ENCODE measurements at regions not wholly inside any gene's neighbourhood (a gene's known extent, or its start where the extent isn't known, plus 50 kb on each side); places are given as distances from the start of the nearest gene placed in this dataset.

DNA sequence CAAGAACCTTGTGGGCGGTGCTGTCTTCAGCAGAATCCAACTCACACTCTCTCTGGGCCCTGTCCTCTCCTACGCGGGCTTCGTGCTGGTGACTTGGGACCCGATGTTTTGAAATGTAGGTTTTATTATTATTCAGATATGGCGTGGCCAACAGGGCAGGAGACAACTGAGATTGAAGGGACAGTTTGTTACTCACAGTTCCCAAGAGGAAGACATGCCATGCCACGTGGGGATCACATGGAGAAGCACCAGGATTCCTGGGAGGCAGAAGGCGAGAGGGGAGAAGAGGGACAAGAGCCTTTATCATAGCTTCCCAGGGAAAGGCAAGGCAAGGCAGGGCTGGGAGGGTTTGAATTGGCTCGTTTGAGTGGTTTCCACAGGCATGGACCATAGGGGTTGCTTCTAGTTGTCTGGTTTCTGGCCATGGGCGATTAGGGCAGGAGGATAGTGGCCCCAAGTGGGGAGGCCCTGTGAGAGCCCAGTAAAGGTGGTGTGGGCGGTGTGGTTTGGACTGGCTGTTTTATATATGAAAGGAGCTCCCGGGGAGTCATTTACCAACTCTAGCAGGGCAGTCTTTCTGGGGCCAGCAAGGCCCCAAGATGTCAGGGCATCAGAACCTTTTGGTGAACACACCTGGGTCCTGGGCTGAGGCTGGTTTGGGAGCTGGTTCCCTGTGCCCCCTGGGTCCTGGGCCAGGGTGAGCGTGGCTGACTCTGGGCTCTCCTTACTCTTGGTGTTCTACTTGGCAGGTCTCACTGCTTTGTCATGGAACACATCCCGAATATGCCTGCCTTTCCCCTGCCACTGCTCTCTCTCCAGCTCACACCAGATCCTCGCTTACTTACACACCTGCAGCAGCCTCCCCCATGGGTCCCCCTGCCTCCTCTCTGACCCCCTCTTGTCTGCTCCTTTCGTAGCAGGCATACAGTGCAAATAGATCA lies 94.0 kb upstream of the ZNF536 start:
- peaks cover 9% of the 10 kb centered on the region for H3K27me3 Mint-ChIP-seq (ENCODE audit: unreplicated experiment)
- no peak for TF ChIP-seq CTCF (IDR thresholded peaks at IDR 0.05; ENCODE audit: partially characterized antibody, unreplicated experiment)
- peaks cover 14% of the 10 kb centered on the region for H3K4me1 Mint-ChIP-seq (ENCODE audit: low read depth, unreplicated experiment)
- no peak for DNase-seq
- H3K36me3 Mint-ChIP-seq (ENCODE audit: unreplicated experiment): peaks cover 16% of the 10 kb centered on the region
- no peak overlapping the region for H3K27ac Mint-ChIP-seq (ENCODE audit: unreplicated experiment)
- H3K9me3 Mint-ChIP-seq (ENCODE audit: unreplicated experiment): peaks cover 18% of the 10 kb centered on the region
- no peak overlapping the region for H3K4me3 Mint-ChIP-seq (ENCODE audit: unreplicated experiment)

- H3K4me1 Mint-ChIP-seq (ENCODE audit: low read depth, unreplicated experiment): peaks cover 14% of the 10 kb centered on the region
- no peak for TF ChIP-seq CTCF (IDR thresholded peaks at IDR 0.05; ENCODE audit: partially characterized antibody, unreplicated experiment)
- H3K27me3 Mint-ChIP-seq (ENCODE audit: unreplicated experiment): peaks cover 9% of the 10 kb centered on the region
- no peak for DNase-seq
- H3K36me3 Mint-ChIP-seq (ENCODE audit: unreplicated experiment): peaks cover 11% of the 10 kb centered on the region
- peaks cover 17% of the 10 kb centered on the region for H3K9me3 Mint-ChIP-seq (ENCODE audit: unreplicated experiment)
- H3K27ac Mint-ChIP-seq (ENCODE audit: unreplicated experiment): no peak overlapping the region
- no peak overlapping the region for H3K4me3 Mint-ChIP-seq (ENCODE audit: unreplicated experiment)
Measured at GRCh38 chr19:30278882-30279254, 93.3 kb upstream of the ZNF536 start.

GRCh38 chr19:30280018-30280417 lies 92.2 kb upstream of the ZNF536 start:
- peaks cover 11% of the 10 kb centered on the region for H3K36me3 Mint-ChIP-seq (ENCODE audit: unreplicated experiment)
- H3K27ac Mint-ChIP-seq (ENCODE audit: unreplicated experiment): no peak overlapping the region
- peaks cover 9% of the 10 kb centered on the region for H3K27me3 Mint-ChIP-seq (ENCODE audit: unreplicated experiment)
- DNase-seq: no peak
- no peak overlapping the region for H3K4me3 Mint-ChIP-seq (ENCODE audit: unreplicated experiment)
- TF ChIP-seq CTCF (IDR thresholded peaks at IDR 0.05; ENCODE audit: partially characterized antibody, unreplicated experiment): no peak
- peaks cover 14% of the 10 kb centered on the region for H3K4me1 Mint-ChIP-seq (ENCODE audit: low read depth, unreplicated experiment)
- peaks cover 17% of the 10 kb centered on the region for H3K9me3 Mint-ChIP-seq (ENCODE audit: unreplicated experiment)

GRCh38 chr19:30281906-30282305 lies 90.3 kb upstream of the ZNF536 start:
- Mint-ChIP-seq H3K36me3 (ENCODE audit: unreplicated experiment) (peaks cover 11% of the 10 kb centered on the region), H3K4me3 (ENCODE audit: unreplicated experiment) (peak overlapping the region; percentile 40), H3K27ac (ENCODE audit: unreplicated experiment) (peak overlapping the region; percentile 63), H3K9me3 (ENCODE audit: unreplicated experiment) (peaks cover 15% of the 10 kb centered on the region), H3K4me1 (ENCODE audit: low read depth, unreplicated experiment) (peaks cover 14% of the 10 kb centered on the region), H3K27me3 (ENCODE audit: unreplicated experiment) (peaks cover 9% of the 10 kb centered on the region)
- peak; percentile 32 for DNase-seq
- no peak for TF ChIP-seq CTCF (IDR thresholded peaks at IDR 0.05; ENCODE audit: partially characterized antibody, unreplicated experiment)

GRCh38 chr19:30283556-30283955 lies 88.6 kb upstream of the ZNF536 start:
- no peak overlapping the region for H3K4me3 Mint-ChIP-seq (ENCODE audit: unreplicated experiment)
- no peak for DNase-seq
- peaks cover 9% of the 10 kb centered on the region for H3K27me3 Mint-ChIP-seq (ENCODE audit: unreplicated experiment)
- no peak overlapping the region for H3K27ac Mint-ChIP-seq (ENCODE audit: unreplicated experiment)
- TF ChIP-seq CTCF (IDR thresholded peaks at IDR 0.05; ENCODE audit: partially characterized antibody, unreplicated experiment): no peak
- H3K36me3 Mint-ChIP-seq (ENCODE audit: unreplicated experiment): peaks cover 6% of the 10 kb centered on the region
- H3K9me3 Mint-ChIP-seq (ENCODE audit: unreplicated experiment): peaks cover 9% of the 10 kb centered on the region
- H3K4me1 Mint-ChIP-seq (ENCODE audit: low read depth, unreplicated experiment): peaks cover 10% of the 10 kb centered on the region
